CD4-positive, alpha-beta T cell (primary cell): ENCODE measurements at regions not wholly inside any gene's neighbourhood (a gene's known extent, or its start where the extent isn't known, plus 50 kb on each side); places are given as distances from the start of the nearest gene placed in this dataset.

Experiments
- ATAC-seq: fragments of 200-7000 bp; cut with Tn5 transposase; one replicate; pipeline ENCODE4 v1.10.0; 2022; ENCODE audit warnings: mild to moderate bottlenecking; ENCODE audit not compliant: poor library complexity
- CTCF ChIA-PET: fragments of 350-600 bp; sonication (Branson Sonifier 250); formaldehyde crosslinking; loops from one replicate; lab custom pipeline; 2021; ENCODE audit warnings: antibody characterized with exemption, inconsistent platforms; lab: Charles Lee
- POLR2A ChIA-PET: fragments of 350-600 bp; sonication (Branson Sonifier 250); formaldehyde crosslinking; loops from one replicate; lab custom pipeline; 2021; ENCODE audit warnings: antibody characterized with exemption, inconsistent platforms; lab: Charles Lee
- DNase-seq, 14 experiments: peaks; one replicate each; pipeline ENCODE4 v3.0.0-alpha.2; 2013 to 2020; ENCODE audit warnings: mixed read lengths in 2 of 14
- H3K27ac ChIP-seq, 2 donors: one replicate each; pipeline versions ENCODE4 v1.5.1 to v1.7.0; 2013; ENCODE audit warnings: low read length in 2 of 2, low read depth in 1 of 2, mild to moderate bottlenecking in 1 of 2
- H3K27me3 ChIP-seq, 2 experiments: 1 replicate in 1 of 2; 2 replicates in 1 of 2; pipeline versions ENCODE4 v1.6.1 to v1.7.0; 2013; ENCODE audit warnings: low read length in 2 of 2, control low read depth in 1 of 2, mild to moderate bottlenecking in 1 of 2, moderate library complexity in 1 of 2; ENCODE audit not compliant: insufficient read depth in 2 of 2, control insufficient read depth in 1 of 2
- H3K36me3 ChIP-seq: one replicate; pipeline ENCODE4 v1.6.1; 2013; ENCODE audit warnings: low read length, control low read depth; ENCODE audit not compliant: insufficient read depth
- H3K4me1 ChIP-seq: one replicate; pipeline ENCODE4 v1.6.1; 2013; ENCODE audit warnings: low read length, control low read depth; ENCODE audit not compliant: insufficient read depth
- H3K4me3 ChIP-seq: one replicate; pipeline ENCODE4 v1.5.1; 2013; ENCODE audit warnings: mild to moderate bottlenecking, low read length, moderate library complexity
- H3K9me3 ChIP-seq, 2 experiments: 1 replicate in 1 of 2; 2 replicates in 1 of 2; pipeline versions ENCODE4 v1.6.1 to v1.7.0; 2013; ENCODE audit warnings: low read length in 2 of 2, mild to moderate bottlenecking in 2 of 2, control low read depth in 1 of 2, moderate library complexity in 1 of 2; ENCODE audit not compliant: control insufficient read depth in 1 of 2, insufficient read depth in 1 of 2
- H3K27ac Mint-ChIP-seq: one replicate; pipeline ENCODE4 v1.8.0; 2020; ENCODE audit warnings: mixed read lengths
- H3K27me3 Mint-ChIP-seq: one replicate; pipeline ENCODE4 v1.8.0; 2021; ENCODE audit warnings: mixed read lengths
- H3K36me3 Mint-ChIP-seq: one replicate; pipeline ENCODE4 v1.8.0; 2021; ENCODE audit warnings: low read depth, mixed read lengths
- H3K4me1 Mint-ChIP-seq: one replicate; pipeline ENCODE4 v1.8.0; 2021; ENCODE audit warnings: low read depth, mixed read lengths
- H3K4me3 Mint-ChIP-seq: one replicate; pipeline ENCODE4 v1.8.0; 2020; ENCODE audit warnings: mild to moderate bottlenecking, mixed read lengths
- H3K9me3 Mint-ChIP-seq: one replicate; pipeline ENCODE4 v1.8.0; 2020; ENCODE audit warnings: mixed read lengths
- CTCF ChIP-seq: fragments of 200-600 bp; IDR thresholded peaks from one replicate; pipeline ENCODE4 v1.8.0; 2022; ENCODE audit warnings: antibody characterized with exemption, mild to moderate bottlenecking
- intact Hi-C, 2 experiments: fragments of 100-400 bp; cut with DNase I in 1 of 2; cut with micrococcal nuclease in 1 of 2; formaldehyde crosslinking; loops; one replicate each; pipeline versions ENCODE4 v1.15.1 to v1.9.0; 2023 to 2025; cut with DNase I, micrococcal nuclease

- Histone ChIP-seq H3K4me3 (no peak overlapping the region), H3K4me1 (no peaks in the 10 kb centered on the region), H3K27ac (no peak overlapping the region), H3K9me3 (peaks cover 0 to under 1% of the 10 kb centered on the region in 2 experiments), H3K27me3 (no peaks in the 10 kb centered on the region), H3K36me3 (no peaks in the 10 kb centered on the region)
- Mint-ChIP-seq H3K9me3 (no peaks in the 10 kb centered on the region), H3K27ac (no peak overlapping the region), H3K27me3 (no peaks in the 10 kb centered on the region), H3K4me1 (no peaks in the 10 kb centered on the region), H3K4me3 (no peak overlapping the region), H3K36me3 (no peaks in the 10 kb centered on the region)
- DNase-seq, result no peak
- TF ChIP-seq CTCF, result no peak
- ChIA-PET POLR2A (interaction anchor here (1.4 kb wide), 1 partner anchor 13 kb away, joined by 3 read pairs; no protein-coding TSS in a partner anchor), CTCF (no interaction called here)
- intact Hi-C loops, result no loop called here
- no peak for ATAC-seq
Observed at GRCh38 chr2:12243381-12243780, 473.4 kb upstream of the TRIB2 start.

- H3K9me3 Mint-ChIP-seq, result no peaks in the 10 kb centered on the region
- H3K4me3 ChIP-seq, result no peak overlapping the region
- no peak overlapping the region for H3K27ac ChIP-seq
- ChIA-PET CTCF (no interaction called here), POLR2A (no interaction called here)
- no peaks in the 10 kb centered on the region for H3K27me3 ChIP-seq
- H3K4me1 Mint-ChIP-seq, result no peaks in the 10 kb centered on the region
- no peak for DNase-seq
- no peaks in the 10 kb centered on the region for H3K36me3 ChIP-seq
- H3K4me3 Mint-ChIP-seq, result no peak overlapping the region
- no peak for TF ChIP-seq CTCF
- H3K27ac Mint-ChIP-seq, result no peak overlapping the region
- no peaks in the 10 kb centered on the region for H3K4me1 ChIP-seq
- ATAC-seq, result no peak
- no peaks in the 10 kb centered on the region for H3K27me3 Mint-ChIP-seq
- no peaks in the 10 kb centered on the region for H3K36me3 Mint-ChIP-seq
- intact Hi-C loops, result no loop called here
- peaks cover 0 to 3% of the 10 kb centered on the region in 2 experiments for H3K9me3 ChIP-seq
Observed at GRCh38 chr2:12244070-12244469, 472.7 kb upstream of the TRIB2 start.

- ChIA-PET CTCF (no interaction called here), POLR2A (no interaction called here)
- H3K27me3 Mint-ChIP-seq, result no peaks in the 10 kb centered on the region
- H3K9me3 Mint-ChIP-seq, result no peaks in the 10 kb centered on the region
- no peak for DNase-seq
- no peaks in the 10 kb centered on the region for H3K4me1 ChIP-seq
- H3K4me1 Mint-ChIP-seq, result no peaks in the 10 kb centered on the region
- peaks cover 0 to 3% of the 10 kb centered on the region in 2 experiments for H3K9me3 ChIP-seq
- TF ChIP-seq CTCF, result no peak
- no peaks in the 10 kb centered on the region for H3K36me3 ChIP-seq
- H3K27me3 ChIP-seq, result no peaks in the 10 kb centered on the region
- no peak overlapping the region for H3K4me3 ChIP-seq
- H3K36me3 Mint-ChIP-seq, result no peaks in the 10 kb centered on the region
- no peak overlapping the region for H3K27ac Mint-ChIP-seq
- H3K4me3 Mint-ChIP-seq, result no peak overlapping the region
- ATAC-seq, result no peak
- intact Hi-C loops, result no loop called here
- no peak overlapping the region for H3K27ac ChIP-seq
Observed at GRCh38 chr2:12251121-12251520, 465.6 kb upstream of the TRIB2 start.
